K562 (cell line): ENCODE measurements at regions not wholly inside any gene's neighbourhood (a gene's known extent, or its start where the extent isn't known, plus 50 kb on each side); places are given as distances from the start of the nearest gene placed in this dataset.

Experiments
- ATAC-seq: fragments of 200-7000 bp; cut with Tn5 transposase; 3 replicates; pipeline ENCODE4 v1.9.1; 2020; ENCODE audit warnings: moderate library complexity
- BruUV-seq: library from RNA; stranded (reverse); fragments of 400-500 nt; replicated peaks from 2 replicates; lab custom pipeline; 2021; lab: Mats Ljungman, UMichigan
- CTCF ChIA-PET: fragments of 300-600 bp; formaldehyde crosslinking; extraction: SDS; loops from one replicate; lab custom pipeline; 2021; ENCODE audit warnings: low intra/inter-chr PET ratio; lab: Yijun Ruan, JAX
- POLR2A ChIA-PET: fragments of 300-600, 350-650 bp; sonication (Branson Sonifier 250); formaldehyde crosslinking; extraction: SDS; loops from one replicate; lab custom pipeline; 2021; ENCODE audit warnings: antibody characterized with exemption, inconsistent platforms; lab: Yijun Ruan, JAX
- DNase-seq, 4 experiments: peaks; one replicate each; pipeline versions ENCODE4 v3.0.0 to v3.0.0-alpha.2; 2011 to 2018; ENCODE audit warnings: low spot score in 3 of 4, mixed read lengths in 3 of 4; ENCODE audit errors: extremely low read depth in 1 of 4
- FAIRE-seq: peaks from 2 replicates; lab custom pipeline; 2011; peaks lifted over from hg19 to GRCh38; lab: Jason Lieb, UNC
- H2AFZ ChIP-seq: 2 replicates; pipeline ENCODE4 v1.6.0; 2011; ENCODE audit warnings: low read depth, low read length, control low read depth, inconsistent platforms
- H3K27ac ChIP-seq: fragments of 200-600 bp; 3 replicates; pipeline ENCODE4 v1.8.0; 2011; ENCODE audit warnings: low read depth, mild to moderate bottlenecking, control low read depth, inconsistent platforms, low read length, moderate library complexity, mixed read lengths; ENCODE audit errors: extremely low read depth
- H3K27me3 ChIP-seq, 2 experiments: fragments of 300-600 bp in 1 of 2; 2 replicates in 1 of 2; 3 replicates in 1 of 2; pipeline versions ENCODE4 v1.6.0 to v1.8.0; 2011; ENCODE audit warnings: inconsistent platforms in 2 of 2, low read length in 2 of 2, mild to moderate bottlenecking in 1 of 2, mixed read lengths in 1 of 2, moderate library complexity in 1 of 2; ENCODE audit not compliant: control insufficient read depth in 2 of 2, insufficient read depth in 2 of 2
- H3K36me3 ChIP-seq: fragments of 300-600 bp; 3 replicates; pipeline ENCODE4 v1.8.0; 2011; ENCODE audit warnings: mild to moderate bottlenecking, low read length, inconsistent platforms; ENCODE audit not compliant: control insufficient read depth, insufficient read depth
- H3K4me1 ChIP-seq, 2 experiments: fragments of 200-600 bp in 1 of 2; replicated peaks in 1 of 2; 2 replicates in 1 of 2; 3 replicates in 1 of 2; pipeline versions ENCODE4 v1.5.1 to v1.8.0; 2011; ENCODE audit warnings: inconsistent platforms in 2 of 2, low read length in 2 of 2, mild to moderate bottlenecking in 1 of 2, mixed read lengths in 1 of 2, moderate library complexity in 1 of 2; ENCODE audit not compliant: control insufficient read depth in 2 of 2, insufficient read depth in 2 of 2
- H3K4me2 ChIP-seq: 2 replicates; pipeline ENCODE4 v1.6.1; 2011; ENCODE audit warnings: low read length, control low read depth, inconsistent platforms, mixed read lengths; ENCODE audit not compliant: insufficient read depth
- H3K4me3 ChIP-seq: fragments of 200-600 bp; sonication (generic), shearing (Covaris generic); 2 replicates; pipeline ENCODE4 v1.5.1; 2016; ENCODE audit warnings: control low read depth, inconsistent platforms
- H3K79me2 ChIP-seq: fragments of 200-600 bp; 3 replicates; pipeline ENCODE4 v1.8.0; 2011; ENCODE audit warnings: low read length, inconsistent platforms; ENCODE audit not compliant: control insufficient read depth, insufficient read depth
- H3K9ac ChIP-seq, 2 experiments: 2 replicates each; pipeline versions ENCODE4 v1.6.0 to v1.6.1; 2011; ENCODE audit warnings: low read depth in 2 of 2, low read length in 2 of 2, control low read depth in 1 of 2, inconsistent platforms in 1 of 2, mild to moderate bottlenecking in 1 of 2, mixed read lengths in 1 of 2; ENCODE audit not compliant: insufficient read depth in 1 of 2
- H3K9me1 ChIP-seq: one replicate; pipeline ENCODE4 v1.6.0; 2011; ENCODE audit warnings: inconsistent platforms, mild to moderate bottlenecking, low read length, moderate library complexity; ENCODE audit not compliant: control insufficient read depth, insufficient read depth
- H3K9me3 ChIP-seq: replicated peaks from 2 replicates; pipeline ENCODE4 v1.5.1; 2011; ENCODE audit warnings: low read depth, low read length, inconsistent platforms; ENCODE audit not compliant: control insufficient read depth, insufficient read depth
- H4K20me1 ChIP-seq: replicated peaks from 2 replicates; pipeline ENCODE4 v1.6.1; 2011; ENCODE audit warnings: low read length, inconsistent platforms, mixed read lengths; ENCODE audit not compliant: control insufficient read depth, insufficient read depth
- NELFE ChIP-seq: IDR thresholded peaks from 2 replicates; pipeline ENCODE4 v1.6.1; 2011; ENCODE audit warnings: mild to moderate bottlenecking; ENCODE audit not compliant: insufficient read depth, insufficient read length
- POLR2AphosphoS5 ChIP-seq: IDR thresholded peaks from 2 replicates; pipeline ENCODE4 v1.6.1; 2011; ENCODE audit warnings: mild to moderate bottlenecking, low read depth, low read length, moderate library complexity; ENCODE audit not compliant: control insufficient read depth, insufficient read depth
- SAFB ChIP-seq: fragments of 200-400 bp; formaldehyde crosslinking; IDR thresholded peaks from 2 replicates; pipeline ENCODE4 v1.6.1; 2017; ENCODE audit warnings: low read depth, low read length, borderline replicate concordance
- TCF3 ChIP-seq: sonication (generic); formaldehyde crosslinking; IDR thresholded peaks from 2 replicates; pipeline ENCODE4 v1.4.0; 2020; ENCODE audit warnings: mild to moderate bottlenecking, missing genetic modification reagents
- TFAM ChIP-seq: fragments of 250-450 bp; sonication (Bioruptor Pico); conservative IDR thresholded peaks from 2 replicates; pipeline ENCODE4 v1.5.0; 2021; ENCODE audit warnings: mild to moderate bottlenecking, moderate library complexity
- ZNF311 ChIP-seq: fragments of 250-450 bp; sonication (Bioruptor Pico); IDR thresholded peaks from 2 replicates; pipeline ENCODE4 v1.4.0; 2020; ENCODE audit warnings: mild to moderate bottlenecking, moderate library complexity
- WGBS: fragments of 100-300 bp; shearing (Covaris generic); methylation state at CpG from one replicate; pipeline ENCODE4 v1.1.6; 2016; ENCODE audit warnings: low coverage, mixed read lengths; ENCODE audit not compliant: insufficient coverage; ENCODE audit errors: missing lambda C conversion rate; 5-methylcytosine and 5-hydroxymethylcytosine counted together
- in situ Hi-C: fragments of 300-500 bp; cut with MboI; formaldehyde crosslinking; loops from 4 replicates; pipeline ENCODE4 v1.15.0; 2018; ENCODE audit warnings: inconsistent platforms, mixed read lengths
- intact Hi-C: fragments of 100-400 bp; cut with micrococcal nuclease; formaldehyde crosslinking; loops from 2 replicates; pipeline ENCODE4 v1.14.2; 2022
- TF ChIP-seq, protein P1 (sequence below), 3 experiments: IDR thresholded peaks in 2 of 3; conservative IDR thresholded peaks in 1 of 3; 2 replicates each; pipeline ENCODE4 v1.5.1; 2011 to 2012; ENCODE audit warnings: low read length in 3 of 3, mild to moderate bottlenecking in 3 of 3, control low read depth in 2 of 3, improper control_type of control experiment in 1 of 3, inconsistent platforms in 1 of 3, low read depth in 1 of 3, mixed read lengths in 1 of 3, moderate library complexity in 1 of 3; ENCODE audit not compliant: insufficient read depth in 2 of 3
- TF ChIP-seq, protein P2 (sequence below): fragments of 250-450 bp; sonication (Bioruptor Pico); IDR thresholded peaks from 2 replicates; pipeline ENCODE4 v1.4.0; 2020; ENCODE audit warnings: borderline replicate concordance
- TF ChIP-seq, protein P3 (sequence below): fragments of 450-650 bp; IDR thresholded peaks from one replicate; pipeline ENCODE4 v1.6.1; 2018; ENCODE audit warnings: mild to moderate bottlenecking, moderate library complexity; ENCODE audit not compliant: partially characterized antibody

GRCh38 chr14:21997300-21997699, 323.7 kb upstream of the OR4E1 start:
- Histone ChIP-seq H3K4me3 (no peak overlapping the region), H3K9ac (no peak overlapping the region), H3K27ac (no peak overlapping the region), H3K27me3 (no peaks in the 10 kb centered on the region), H3K4me1 (no peaks in the 10 kb centered on the region), H3K9me3 (no peaks in the 10 kb centered on the region), H3K4me2 (no peak overlapping the region), H4K20me1 (no peaks in the 10 kb centered on the region), H3K36me3 (no peaks in the 10 kb centered on the region), H3K79me2 (no peaks in the 10 kb centered on the region), H2AFZ (no peak overlapping the region), H3K9me1 (no peaks in the 10 kb centered on the region)
- intact Hi-C loops (loop anchor here (10.0 kb wide), 1 partner anchor 108 kb away; no protein-coding TSS in a partner anchor), in situ Hi-C loops (no loop called here)
- ATAC-seq, result peak; percentile 68; the same call in 2 of the 3 replicates
- TF ChIP-seq SAFB, result no peak
- TF ChIP-seq, protein P1, sequence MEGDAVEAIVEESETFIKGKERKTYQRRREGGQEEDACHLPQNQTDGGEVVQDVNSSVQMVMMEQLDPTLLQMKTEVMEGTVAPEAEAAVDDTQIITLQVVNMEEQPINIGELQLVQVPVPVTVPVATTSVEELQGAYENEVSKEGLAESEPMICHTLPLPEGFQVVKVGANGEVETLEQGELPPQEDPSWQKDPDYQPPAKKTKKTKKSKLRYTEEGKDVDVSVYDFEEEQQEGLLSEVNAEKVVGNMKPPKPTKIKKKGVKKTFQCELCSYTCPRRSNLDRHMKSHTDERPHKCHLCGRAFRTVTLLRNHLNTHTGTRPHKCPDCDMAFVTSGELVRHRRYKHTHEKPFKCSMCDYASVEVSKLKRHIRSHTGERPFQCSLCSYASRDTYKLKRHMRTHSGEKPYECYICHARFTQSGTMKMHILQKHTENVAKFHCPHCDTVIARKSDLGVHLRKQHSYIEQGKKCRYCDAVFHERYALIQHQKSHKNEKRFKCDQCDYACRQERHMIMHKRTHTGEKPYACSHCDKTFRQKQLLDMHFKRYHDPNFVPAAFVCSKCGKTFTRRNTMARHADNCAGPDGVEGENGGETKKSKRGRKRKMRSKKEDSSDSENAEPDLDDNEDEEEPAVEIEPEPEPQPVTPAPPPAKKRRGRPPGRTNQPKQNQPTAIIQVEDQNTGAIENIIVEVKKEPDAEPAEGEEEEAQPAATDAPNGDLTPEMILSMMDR (IDR thresholded peaks at IDR 0.05 in 2 of 3, conservative IDR thresholded peaks at IDR 0.05 in 1 of 3; ENCODE audit: insufficient read depth in 2 of 3, low read depth in 1 of 3, low read length in 3 of 3), result peak in 2 of 3 experiments; percentile 13 to 16; a peak in 1 of 6 replicates
- no peak for FAIRE-seq
- no TSS peak for BruUV-seq
- 3% methylated on average over 3 of the region's 3 CpGs for WGBS
- peak in 1 of 4 experiments; percentile 5 for DNase-seq
- CTCF ChIA-PET, result no interaction called here
- POLR2A ChIA-PET, result interaction anchor here (1.0 kb wide), 1 partner anchor 12 kb away, joined by 3 read pairs; no protein-coding TSS in a partner anchor

- POLR2A ChIA-PET, result no interaction called here
- BruUV-seq, result no TSS peak
- Histone ChIP-seq H3K4me1 (no peaks in the 10 kb centered on the region), H3K36me3 (no peaks in the 10 kb centered on the region), H3K27ac (no peak overlapping the region), H3K4me2 (no peak overlapping the region), H4K20me1 (no peaks in the 10 kb centered on the region), H3K4me3 (no peak overlapping the region), H3K27me3 (no peaks in the 10 kb centered on the region), H3K9me3 (no peaks in the 10 kb centered on the region), H3K9ac (no peak overlapping the region), H3K79me2 (no peaks in the 10 kb centered on the region), H2AFZ (no peak overlapping the region), H3K9me1 (no peaks in the 10 kb centered on the region)
- FAIRE-seq, result no peak
- no peak for TF ChIP-seq TCF3 (CRISPR knock-in tag)
- TF ChIP-seq, protein P2, sequence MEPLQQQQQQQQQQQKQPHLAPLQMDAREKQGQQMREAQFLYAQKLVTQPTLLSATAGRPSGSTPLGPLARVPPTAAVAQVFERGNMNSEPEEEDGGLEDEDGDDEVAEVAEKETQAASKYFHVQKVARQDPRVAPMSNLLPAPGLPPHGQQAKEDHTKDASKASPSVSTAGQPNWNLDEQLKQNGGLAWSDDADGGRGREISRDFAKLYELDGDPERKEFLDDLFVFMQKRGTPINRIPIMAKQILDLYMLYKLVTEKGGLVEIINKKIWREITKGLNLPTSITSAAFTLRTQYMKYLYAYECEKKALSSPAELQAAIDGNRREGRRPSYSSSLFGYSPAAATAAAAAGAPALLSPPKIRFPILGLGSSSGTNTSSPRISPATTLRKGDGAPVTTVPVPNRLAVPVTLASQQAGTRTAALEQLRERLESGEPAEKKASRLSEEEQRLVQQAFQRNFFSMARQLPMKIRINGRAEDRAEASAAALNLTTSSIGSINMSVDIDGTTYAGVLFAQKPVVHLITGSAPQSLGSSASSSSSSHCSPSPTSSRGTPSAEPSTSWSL (CRISPR knock-in tag), result no peak
- TF ChIP-seq POLR2AphosphoS5, result no peak
- TF ChIP-seq, protein P3, sequence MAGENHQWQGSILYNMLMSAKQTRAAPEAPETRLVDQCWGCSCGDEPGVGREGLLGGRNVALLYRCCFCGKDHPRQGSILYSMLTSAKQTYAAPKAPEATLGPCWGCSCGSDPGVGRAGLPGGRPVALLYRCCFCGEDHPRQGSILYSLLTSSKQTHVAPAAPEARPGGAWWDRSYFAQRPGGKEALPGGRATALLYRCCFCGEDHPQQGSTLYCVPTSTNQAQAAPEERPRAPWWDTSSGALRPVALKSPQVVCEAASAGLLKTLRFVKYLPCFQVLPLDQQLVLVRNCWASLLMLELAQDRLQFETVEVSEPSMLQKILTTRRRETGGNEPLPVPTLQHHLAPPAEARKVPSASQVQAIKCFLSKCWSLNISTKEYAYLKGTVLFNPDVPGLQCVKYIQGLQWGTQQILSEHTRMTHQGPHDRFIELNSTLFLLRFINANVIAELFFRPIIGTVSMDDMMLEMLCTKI, result no peak
- TF ChIP-seq NELFE, result no peak
- no peak for TF ChIP-seq ZNF311 (CRISPR knock-in tag)
- no peak for TF ChIP-seq TFAM (CRISPR knock-in tag)
- DNase-seq, result no peak
- in situ Hi-C loops, result no loop called here
- CTCF ChIA-PET, result no interaction called here
- intact Hi-C loops, result loop anchor here (10.0 kb wide), 1 partner anchor 109 kb away; no protein-coding TSS in a partner anchor
- no peak for ATAC-seq
Measured at GRCh38 chr14:21995332-21995731, 321.7 kb upstream of the OR4E1 start.
